Stimulated activated CD8-positive, alpha-beta memory T cell treated with anti-CD3 and anti-CD28 coated beads, Interleukin-4, amount 100 ng/mL, for 4 hours (primary cell): ENCODE measurements at regions not wholly inside any gene's neighbourhood (a gene's known extent, or its start where the extent isn't known, plus 50 kb on each side); places are given as distances from the start of the nearest gene placed in this dataset.

Experiments used
- DNase-seq, 2 donors: peaks; one replicate each; pipeline ENCODE4 v3.0.0-alpha.2; 2020; ENCODE audit warnings: low read depth in 2 of 2, low spot score in 1 of 2

GRCh38 chr4:176843710-176844109 lies 51.0 kb upstream of the VEGFC start:
- no peak for DNase-seq

- DNase-seq = no peak
Observed at GRCh38 chr4:176844448-176844847, 51.7 kb upstream of the VEGFC start.

- no peak for DNase-seq
Observed at GRCh38 chr4:176845636-176846035, 52.9 kb upstream of the VEGFC start.

- DNase-seq = no peak
Observed at GRCh38 chr4:176849076-176849475, 56.4 kb upstream of the VEGFC start.

- no peak for DNase-seq
Observed at GRCh38 chr4:176850436-176850835, 57.7 kb upstream of the VEGFC start.

- DNase-seq = no peak
Observed at GRCh38 chr4:176856421-176856820, 63.7 kb upstream of the VEGFC start.

- no peak for DNase-seq
Observed at GRCh38 chr4:176858839-176859238, 66.1 kb upstream of the VEGFC start.

- no peak for DNase-seq
Observed at GRCh38 chr4:176864238-176864637, 71.5 kb upstream of the VEGFC start.

GRCh38 chr4:176868676-176869075 lies 76.0 kb upstream of the VEGFC start:
- DNase-seq = no peak

- DNase-seq = no peak
Observed at GRCh38 chr4:176872461-176872860, 79.7 kb upstream of the VEGFC start.

GRCh38 chr4:176874721-176875445 lies 82.2 kb upstream of the VEGFC start:
- DNase-seq = no peak

- DNase-seq = no peak
Observed at GRCh38 chr4:176875446-176875930, 82.8 kb upstream of the VEGFC start.

GRCh38 chr4:176879380-176880116 lies 86.8 kb upstream of the VEGFC start:
- no peak for DNase-seq

- DNase-seq = no peak
Observed at GRCh38 chr4:176882206-176882605, 89.5 kb upstream of the VEGFC start.

- no peak for DNase-seq
Observed at GRCh38 chr4:176883108-176883550, 90.4 kb upstream of the VEGFC start.

GRCh38 chr4:176883681-176884418 lies 91.1 kb upstream of the VEGFC start:
- no peak for DNase-seq

- DNase-seq = no peak
Observed at GRCh38 chr4:176885224-176885623, 92.5 kb upstream of the VEGFC start.

- DNase-seq = no peak
Observed at GRCh38 chr4:176886135-176886534, 93.4 kb upstream of the VEGFC start.

GRCh38 chr4:176889776-176890175 lies 97.1 kb upstream of the VEGFC start:
- DNase-seq = no peak

GRCh38 chr4:176894498-176894897 lies 101.8 kb upstream of the VEGFC start:
- no peak for DNase-seq

- DNase-seq = no peak
Observed at GRCh38 chr4:176896211-176896610, 103.5 kb upstream of the VEGFC start.

- no peak for DNase-seq
Observed at GRCh38 chr4:176897226-176897625, 104.5 kb upstream of the VEGFC start.
